NCI-H345 (cell line): ENCODE measurements at regions not wholly inside any gene's neighbourhood (a gene's known extent, or its start where the extent isn't known, plus 50 kb on each side); places are given as distances from the start of the nearest gene placed in this dataset.

Experiments used
- DNase-seq: peaks from one replicate; lab custom pipeline; 2025; lab: John Stamatoyannopoulos, UW

DNA sequence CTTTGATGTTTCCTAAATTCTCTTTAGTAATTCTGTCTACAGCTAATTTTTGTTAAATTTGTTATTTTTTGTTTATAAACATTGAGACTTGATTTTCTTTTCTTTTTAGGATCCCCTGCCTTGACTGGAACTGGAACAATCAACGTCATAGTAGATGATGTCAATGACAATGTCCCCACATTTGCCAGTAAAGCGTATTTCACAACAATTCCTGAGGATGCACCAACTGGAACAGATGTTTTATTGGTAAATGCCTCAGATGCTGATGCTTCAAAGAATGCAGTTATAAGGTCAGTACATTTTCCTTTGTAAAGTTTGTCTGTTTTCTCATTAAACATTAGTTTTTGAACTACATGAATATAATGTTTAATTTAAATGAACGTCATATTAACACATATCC is 119.4 kb downstream of the FAT4 start:
- no peak for DNase-seq

DNA sequence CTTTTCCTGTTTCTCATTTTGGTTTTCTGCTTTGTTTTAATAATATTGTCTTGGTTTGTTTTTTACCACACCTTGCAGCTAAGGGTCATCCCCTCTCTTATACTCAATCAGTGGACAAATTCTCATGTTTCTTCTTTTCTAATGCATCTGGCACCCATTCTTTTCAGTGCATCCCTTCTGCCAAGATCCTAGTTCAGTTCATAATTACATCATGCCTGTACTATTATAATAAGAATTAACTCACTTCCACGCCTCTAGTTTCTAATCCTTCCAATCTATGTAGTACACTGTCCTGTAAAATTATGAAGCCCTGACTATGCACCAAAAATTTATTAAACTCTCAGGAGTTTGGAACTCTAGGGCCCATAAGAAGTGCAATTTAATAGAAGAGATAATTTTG is 126.1 kb downstream of the FAT4 start:
- no peak for DNase-seq

DNA sequence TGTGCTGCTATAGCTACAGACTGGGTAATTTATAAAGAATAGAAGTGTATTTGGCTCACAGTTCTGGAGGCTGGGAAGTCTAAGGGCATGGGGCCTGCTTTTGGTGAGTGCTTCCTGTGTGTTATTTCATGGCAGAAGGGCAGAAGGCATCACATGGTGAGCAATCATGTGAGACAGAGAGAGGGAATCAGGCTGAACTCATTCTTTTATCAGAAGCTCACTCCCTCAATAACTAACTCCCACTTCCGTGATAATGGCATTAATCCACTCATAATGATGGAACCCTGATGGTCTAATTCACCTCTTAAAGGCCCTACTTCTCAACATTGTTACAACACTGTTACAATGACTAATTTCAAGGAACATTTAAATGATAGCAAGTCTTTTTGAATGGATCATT is 129.4 kb downstream of the FAT4 start:
- no peak for DNase-seq

DNA sequence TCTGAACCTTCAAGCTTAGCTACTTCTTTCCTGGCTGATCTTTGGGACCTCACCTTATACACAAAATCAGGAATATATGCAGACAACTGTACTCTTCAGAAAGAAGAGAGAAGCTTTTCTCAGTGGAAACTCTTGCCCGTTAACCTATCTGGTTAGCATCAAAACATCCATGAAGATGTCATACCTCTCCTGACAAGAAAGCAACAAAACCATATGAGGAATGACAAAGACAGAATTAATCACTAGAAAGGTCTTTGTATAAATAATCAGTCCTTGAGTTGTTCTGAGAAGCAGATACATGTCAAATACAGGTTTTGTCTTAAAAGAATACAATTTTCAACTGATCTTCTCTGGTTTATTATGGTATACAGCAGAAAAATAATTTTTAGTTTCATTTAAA is 130.8 kb downstream of the FAT4 start:
- DNase-seq, result no peak

DNA sequence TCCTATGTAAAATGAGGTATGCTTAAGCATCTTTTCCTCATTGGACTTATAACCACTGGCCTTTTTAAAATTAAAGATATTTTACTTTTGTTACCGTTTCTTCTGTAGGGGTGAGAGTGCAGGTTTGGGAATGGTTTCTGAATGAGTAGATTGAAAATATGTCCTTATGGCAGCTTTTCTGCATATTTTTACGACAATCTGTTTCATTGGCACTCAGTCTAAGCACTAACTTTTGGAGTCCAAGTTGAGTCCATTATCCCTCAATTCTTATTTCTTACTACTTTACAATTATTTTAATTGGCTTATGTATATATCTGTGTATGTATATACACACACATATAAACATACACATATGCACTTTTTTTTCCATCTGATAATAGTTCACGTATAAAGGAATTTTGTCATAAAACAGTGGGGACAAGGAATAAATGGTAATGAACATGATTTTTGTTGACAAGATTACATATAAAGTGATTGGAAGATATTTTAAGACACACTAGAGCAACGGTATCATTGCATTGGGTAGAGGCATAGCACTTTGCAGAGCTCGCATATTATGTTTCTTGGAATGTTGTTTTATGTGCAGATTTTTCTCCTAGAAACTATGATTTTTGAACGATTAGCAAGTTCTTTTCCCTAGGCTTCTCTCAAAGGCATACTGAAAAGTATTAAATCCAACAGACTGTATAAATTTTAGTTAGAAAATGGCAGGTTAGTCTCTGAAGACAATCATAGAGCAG is 133.0 kb downstream of the FAT4 start:
- no peak for DNase-seq

DNA sequence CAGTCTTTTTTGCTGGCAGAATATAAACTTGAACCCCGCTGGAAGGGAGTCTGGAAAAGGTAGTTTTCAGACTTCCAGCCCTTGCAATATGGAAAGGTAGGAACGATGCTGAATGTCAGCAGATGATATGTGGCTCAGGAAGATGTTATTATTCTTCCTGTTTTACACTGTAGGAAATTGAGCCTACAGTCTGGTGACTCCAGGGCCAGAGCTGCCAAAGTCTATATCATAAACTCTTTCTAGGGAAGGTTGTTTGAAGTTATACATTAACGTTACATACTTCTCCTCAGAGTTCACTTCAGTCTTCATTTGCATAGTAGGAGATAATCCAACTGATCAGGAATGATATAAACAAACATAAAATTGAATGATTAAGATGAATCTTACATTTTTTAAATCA is 141.3 kb downstream of the FAT4 start:
- DNase-seq, result no peak

DNA sequence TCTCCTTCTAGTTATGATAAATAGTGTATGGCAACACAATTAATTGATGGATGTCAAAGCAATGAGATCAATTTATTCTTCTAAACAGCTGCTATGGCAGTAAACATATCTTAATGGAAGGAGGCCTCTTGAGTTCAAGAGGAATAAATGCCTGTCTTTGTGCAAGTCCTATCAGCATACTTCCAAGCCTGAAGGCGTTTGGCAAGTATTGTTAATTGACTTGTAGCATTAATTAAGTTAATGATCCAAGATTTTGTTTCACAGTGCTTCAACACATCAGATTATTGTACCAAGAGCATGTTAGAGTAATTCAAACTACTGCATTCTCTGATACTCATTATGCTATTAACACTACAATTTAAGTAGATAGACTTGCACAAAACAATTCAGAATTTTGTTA is 144.8 kb downstream of the FAT4 start:
- DNase-seq, result no peak

DNA sequence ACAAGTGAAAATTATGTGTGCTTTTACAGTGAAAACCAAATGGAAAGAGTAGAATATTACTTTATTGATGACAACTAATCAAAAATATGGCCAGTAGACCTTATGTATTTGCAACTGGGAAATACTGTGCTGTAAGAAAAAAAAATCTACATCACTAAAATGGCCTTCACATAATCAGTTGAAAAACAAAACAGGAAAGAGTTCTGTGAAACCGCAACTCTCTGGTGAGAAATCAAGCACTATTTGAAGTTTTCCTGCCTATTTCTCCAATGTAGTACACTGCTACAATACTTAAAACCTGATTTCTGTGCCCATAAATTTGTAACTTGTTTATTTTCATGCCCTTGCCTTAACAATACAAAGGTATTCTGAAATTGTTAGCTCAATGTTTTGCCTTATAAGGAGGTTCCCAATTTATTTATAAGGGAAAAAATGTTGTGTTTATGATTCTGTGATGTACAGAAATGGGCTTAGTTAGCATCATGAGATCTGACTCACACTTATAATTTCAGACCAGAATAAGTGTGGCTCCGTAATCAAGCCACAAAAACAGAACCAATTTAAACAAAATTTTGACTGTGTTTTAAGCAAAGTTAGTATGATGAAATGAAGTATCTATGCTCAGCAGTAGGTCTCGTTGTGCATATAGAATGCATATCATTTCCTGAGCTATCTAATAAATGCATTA is 147.1 kb downstream of the FAT4 start:
- no peak for DNase-seq

DNA sequence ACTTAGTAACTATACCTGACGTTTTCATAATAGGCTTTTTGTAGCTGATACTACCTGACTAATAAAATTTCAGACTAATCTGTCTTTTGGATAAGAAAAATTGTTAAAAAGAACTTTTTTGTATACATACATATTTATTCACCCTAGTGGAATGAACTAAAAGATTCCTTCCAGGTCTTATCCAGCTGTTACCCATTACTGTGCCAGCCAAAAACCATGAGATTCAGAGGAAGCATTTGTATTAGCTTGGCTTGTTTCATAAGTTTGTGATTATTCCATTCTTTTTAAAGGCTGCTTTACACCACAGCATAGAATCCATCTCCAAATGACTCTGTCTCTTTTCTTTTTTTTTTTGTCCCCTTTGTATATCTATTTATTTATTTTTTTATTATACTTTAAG is 149.4 kb downstream of the FAT4 start:
- DNase-seq, result no peak

DNA sequence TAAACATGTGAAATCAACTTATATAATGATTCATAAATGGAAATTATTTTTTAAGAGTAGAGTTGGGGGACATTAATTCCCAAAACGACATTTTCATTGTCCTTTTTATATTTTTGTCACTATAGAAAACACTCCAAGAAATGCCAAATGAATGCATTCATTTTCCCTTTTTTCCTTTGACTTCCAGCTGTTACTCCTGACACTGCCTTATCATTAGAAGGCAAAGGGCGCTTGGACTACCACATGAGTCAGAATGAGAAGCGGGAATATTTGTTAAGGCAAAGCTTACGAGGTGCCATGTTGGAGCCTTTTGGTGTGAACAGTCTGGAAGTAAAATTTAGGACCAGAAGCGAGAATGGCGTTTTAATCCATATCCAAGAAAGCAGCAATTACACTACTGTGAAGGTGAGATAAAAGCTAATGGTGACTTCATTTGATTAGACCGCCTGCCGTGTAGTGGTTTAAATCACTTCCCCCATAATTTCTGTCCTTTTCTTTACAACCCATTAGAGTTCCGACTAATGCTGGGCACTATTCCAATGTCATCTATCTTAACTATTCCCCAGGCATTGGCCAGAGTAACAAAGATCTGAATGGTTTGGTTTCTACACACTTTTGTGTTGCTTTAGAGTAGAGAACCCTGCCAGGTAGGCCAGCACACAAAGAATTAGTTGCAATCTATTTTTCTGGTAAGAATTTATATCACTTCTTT is 166.7 kb downstream of the FAT4 start:
- no peak for DNase-seq

DNA sequence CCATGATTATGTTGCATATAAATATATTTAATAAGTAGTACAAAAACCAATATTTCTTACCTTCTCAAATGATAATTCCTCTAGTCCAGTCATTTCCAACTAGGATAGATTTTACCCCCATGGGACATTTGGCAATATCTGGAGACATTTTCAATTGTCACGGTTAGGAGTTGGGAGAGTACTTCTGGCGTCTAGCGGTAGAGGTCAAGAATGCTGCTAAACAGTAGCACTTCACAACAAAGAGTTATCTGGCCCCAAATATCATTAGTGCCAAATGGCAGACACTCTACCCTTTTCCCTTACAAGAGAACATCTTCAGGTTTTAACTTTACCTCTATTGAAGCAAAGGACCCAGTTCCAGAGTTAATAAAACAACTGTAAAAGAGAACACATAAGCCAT is 168.1 kb downstream of the FAT4 start:
- no peak for DNase-seq

DNA sequence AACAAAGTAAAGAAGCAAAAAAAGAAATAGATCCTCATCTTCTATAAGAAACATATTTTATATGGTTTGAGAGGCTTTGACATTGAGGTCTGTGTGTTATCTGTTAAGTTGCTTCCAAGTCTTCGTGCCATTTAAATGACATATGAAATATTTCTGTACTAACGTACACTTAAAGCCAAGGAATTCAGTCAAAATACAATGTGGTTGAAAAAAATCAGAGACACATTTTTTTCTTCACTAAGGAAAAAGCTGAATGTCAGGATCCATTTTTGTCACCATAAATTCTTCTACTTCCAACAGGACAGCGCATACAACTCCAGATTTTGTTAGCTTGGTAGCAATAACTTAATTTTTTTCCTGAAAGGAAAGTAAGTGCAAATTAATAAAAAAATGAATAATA is 168.5 kb downstream of the FAT4 start:
- no peak for DNase-seq

DNA sequence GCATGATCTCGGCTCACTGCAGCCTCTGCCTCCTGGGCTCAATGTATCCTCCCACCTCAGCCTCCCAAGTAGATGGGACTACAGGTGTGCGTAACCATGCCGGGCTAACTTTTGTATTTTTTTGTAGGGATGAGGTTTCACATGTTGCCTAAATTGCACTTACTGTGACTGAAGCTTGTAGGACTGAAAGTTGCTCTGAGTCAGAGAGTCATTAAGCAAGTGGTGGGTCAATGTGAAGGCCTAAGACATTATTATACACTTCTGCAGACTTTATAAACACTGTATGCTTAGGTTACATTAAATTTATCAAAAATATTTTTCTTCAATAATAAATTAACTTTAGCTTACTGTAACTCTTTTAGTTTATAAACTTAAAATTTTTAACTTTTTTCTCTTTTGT is 170.2 kb downstream of the FAT4 start:
- no peak for DNase-seq

DNA sequence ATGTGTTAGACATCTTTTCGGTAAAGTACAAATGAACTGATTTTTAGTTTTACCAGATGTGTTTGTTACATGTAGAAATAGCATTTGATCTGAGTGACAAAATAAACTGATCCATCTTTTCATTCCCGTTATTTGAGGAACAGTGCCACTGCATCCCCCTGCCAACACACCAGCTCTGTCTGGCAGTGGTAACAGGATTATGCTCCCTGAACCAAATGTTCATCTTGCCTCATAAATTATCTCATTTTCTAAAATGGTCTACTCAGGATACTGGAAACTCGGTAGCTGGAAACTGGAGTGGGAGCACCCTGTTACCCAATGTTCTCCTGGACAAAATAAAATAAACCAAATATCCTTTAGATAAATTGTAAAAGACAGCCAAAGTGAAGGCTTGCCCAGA is 171.6 kb downstream of the FAT4 start:
- no peak for DNase-seq

DNA sequence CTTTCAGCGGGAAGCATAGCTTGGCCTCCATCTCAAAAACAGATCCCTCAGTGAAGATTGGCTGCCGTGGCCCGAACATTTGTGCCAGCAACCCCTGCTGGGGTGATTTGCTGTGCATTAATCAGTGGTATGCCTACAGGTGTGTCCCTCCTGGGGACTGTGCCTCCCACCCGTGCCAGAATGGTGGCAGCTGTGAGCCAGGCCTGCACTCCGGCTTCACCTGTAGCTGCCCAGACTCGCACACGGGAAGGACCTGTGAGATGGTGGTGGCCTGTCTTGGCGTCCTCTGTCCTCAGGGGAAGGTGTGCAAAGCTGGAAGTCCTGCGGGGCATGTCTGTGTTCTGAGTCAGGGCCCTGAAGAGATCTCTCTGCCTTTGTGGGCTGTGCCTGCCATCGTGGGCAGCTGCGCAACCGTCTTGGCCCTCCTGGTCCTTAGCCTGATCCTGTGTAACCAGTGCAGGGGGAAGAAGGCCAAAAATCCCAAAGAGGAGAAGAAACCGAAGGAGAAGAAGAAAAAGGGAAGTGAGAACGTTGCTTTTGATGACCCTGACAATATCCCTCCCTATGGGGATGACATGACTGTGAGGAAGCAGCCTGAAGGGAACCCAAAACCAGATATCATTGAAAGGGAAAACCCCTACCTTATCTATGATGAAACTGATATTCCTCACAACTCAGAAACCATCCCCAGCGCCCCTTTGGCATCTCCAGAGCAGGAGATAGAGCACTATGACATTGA is 175.4 kb downstream of the FAT4 start:
- DNase-seq, result no peak

DNA sequence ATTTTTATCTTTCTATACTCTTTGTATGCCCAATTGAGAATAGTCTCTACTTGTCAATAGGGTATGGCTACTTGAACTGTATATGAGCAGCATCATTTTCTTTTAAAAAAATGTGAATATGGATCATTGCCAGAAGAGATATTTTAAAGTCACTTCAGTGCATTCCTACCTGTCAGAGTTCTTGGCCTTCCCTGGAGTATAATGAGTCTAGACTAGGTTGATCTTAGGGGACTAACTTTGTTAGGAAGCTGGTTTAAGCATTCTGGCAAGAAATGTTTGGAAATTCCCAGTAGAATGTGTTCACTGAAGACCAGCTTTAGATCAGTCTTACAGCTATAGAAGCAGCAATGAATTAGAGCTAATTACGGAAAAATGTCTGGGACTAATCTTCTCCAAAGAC is 178.2 kb downstream of the FAT4 start:
- DNase-seq, result no peak

DNA sequence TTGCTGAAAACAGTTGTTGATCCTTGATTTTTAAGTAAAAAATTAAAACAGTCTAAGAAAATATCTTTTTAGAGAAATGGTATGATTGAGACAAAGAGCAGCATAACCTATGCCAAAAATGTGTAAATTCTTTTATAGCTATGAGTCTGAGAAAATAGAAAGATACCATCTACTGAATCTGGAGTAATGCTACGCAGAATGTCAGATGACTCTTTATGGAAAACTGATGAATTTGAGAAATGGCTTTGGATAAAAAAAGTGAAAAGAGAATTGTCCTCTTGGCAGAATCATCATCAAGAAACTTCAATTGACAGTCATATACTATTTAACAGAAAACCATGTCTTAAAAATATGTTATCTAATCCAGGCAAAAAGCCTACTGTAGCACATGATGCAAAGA is 183.1 kb downstream of the FAT4 start:
- DNase-seq, result no peak

DNA sequence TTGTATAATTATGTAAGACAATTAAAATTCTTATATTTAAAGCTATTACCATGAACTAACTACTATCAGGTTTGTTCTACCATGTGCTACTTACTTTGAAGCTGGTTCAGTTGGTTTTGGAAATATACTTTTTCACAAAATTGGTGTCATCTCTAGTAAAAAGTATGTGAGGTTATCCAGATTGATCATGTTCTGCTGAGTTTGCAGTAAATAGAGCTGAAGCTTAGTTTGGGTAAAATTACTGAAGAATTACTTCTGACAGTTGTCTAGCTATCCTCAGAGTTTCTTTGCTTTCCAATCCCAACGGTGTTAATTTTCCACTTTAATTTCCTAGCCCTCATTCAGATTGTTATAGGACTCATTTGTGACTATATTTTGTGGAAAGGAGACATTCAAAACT is 184.2 kb downstream of the FAT4 start:
- no peak for DNase-seq

DNA sequence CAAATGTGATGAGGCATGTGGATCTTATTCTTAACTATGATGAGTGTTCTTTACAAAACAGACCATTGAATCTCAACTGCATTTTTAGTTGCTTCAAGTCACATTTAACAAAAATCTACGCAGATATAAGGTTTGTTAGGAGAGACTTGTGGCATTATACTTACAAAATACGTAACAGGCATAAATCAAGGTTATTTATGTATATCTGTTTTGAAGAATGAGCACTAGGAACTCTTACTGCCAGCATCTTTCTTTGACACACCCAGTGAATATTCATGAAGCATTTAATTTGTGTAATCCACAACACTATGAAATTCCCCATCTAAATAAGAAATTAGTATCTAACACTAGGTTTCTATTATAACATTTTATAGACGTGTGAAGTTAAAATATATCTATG is 186.3 kb downstream of the FAT4 start:
- no peak for DNase-seq

DNA sequence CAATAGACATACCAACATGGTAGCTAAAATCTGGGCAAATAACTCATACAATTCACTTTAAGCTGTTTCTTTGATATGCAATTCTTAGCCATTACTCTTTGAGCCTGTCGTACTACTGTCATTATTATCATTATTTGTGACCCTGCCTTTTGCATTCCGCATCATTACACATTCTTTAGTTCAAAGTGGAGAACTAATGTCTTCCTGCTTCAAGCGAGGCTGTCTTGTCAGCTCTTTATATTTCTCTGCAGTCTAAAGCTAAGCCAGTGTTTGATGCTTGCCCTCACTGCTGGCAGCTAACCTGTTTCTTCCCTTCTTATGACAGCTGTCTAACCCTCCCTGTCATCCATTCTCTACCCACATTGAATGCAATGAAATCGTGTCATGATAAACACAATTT is 186.8 kb downstream of the FAT4 start:
- DNase-seq, result no peak

DNA sequence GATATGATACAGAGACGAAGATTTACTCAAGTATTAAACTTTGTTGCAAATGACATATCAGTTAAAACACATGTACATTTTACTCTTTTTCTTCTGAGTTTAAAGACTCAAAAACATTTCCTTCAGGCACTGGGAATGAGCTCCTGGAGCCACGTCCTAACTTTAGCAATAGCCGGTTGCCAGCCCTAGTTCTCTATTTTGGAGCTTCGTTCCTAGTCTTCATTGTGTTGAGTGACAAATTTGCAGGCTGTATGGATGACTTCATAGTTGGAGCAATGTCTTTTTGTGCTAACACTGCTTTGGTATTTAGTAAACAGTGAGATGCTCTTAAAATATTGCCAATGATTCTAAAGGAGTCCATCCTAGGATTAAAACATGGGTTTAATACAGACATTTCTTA is 190.9 kb downstream of the FAT4 start:
- DNase-seq, result no peak

DNA sequence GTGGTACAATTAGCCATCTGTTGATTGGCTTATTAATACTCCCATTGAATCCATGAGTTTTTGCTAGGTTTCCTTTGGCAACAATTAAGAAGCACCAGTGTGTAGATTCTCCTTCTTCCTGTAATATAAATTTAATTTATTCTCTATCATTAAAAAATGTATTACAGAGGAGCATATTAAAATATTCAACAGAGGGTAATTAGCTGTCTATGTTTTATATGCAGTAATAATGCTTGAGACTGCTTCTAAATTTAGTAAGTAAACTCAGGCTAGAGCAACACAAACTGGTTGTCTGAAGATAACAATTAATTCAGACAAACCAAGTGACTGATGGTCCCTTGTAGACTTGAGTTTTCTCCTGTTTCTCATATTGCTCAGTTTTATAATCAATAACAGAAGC is 192.4 kb downstream of the FAT4 start:
- no peak for DNase-seq

DNA sequence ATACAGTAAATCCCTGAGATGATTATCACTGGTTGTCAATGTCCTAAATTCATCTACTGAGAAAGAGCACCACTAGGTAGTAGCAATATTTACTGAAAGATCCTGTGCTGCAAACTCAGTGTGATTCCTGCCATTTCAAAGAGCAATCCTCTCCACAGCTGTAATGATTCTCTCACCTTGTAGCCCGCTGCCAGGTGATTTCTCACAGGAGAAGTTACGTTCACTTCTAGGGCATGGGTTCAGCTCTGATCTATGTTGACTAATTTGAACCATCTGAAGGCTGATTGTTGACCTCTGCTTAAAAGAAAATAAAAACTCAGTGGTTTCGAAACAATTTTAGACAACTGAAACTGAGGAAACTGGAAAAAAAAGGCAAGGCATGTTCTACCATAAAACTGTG is 197.0 kb downstream of the FAT4 start:
- DNase-seq, result no peak
